Anterior cingulate cortex (tissue), 58 donors: ENCODE measurements at regions not wholly inside any gene's neighbourhood (a gene's known extent, or its start where the extent isn't known, plus 50 kb on each side); places are given as distances from the start of the nearest gene placed in this dataset.

ENCODE experiments used
- DNase-seq, 58 donors: peaks; one replicate each; lab custom pipeline; 2025; lab: John Stamatoyannopoulos, UW

DNA sequence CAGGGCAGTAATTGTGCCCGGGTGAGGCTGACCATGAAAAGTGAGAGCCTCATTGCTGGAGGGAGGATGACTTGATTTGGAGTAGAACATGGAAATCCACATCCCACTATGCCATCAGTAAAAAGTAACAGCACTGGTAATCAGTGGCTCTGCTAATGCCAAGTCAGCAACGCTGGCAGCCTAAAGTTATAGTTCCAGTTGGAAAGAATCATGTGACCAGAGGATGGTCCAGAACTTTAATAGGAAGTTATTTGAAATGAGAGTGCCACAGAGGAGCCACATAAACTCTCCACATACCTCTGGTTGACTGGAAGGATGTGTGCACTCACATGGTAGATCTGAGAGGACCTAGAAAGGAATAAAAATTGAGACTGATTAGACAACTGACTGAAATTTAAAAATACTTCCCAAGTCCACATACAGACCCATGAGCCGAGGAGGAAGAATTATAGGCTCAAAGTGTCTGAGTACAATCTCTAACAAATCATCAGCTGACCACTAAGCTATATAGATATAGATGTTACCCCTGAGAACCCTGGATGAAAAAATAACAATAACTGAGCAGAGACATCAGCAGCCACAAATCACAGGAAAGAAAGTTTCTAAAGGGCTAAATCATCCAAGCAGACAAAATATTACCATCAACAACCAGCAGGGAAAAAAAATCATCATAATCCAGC is 346.8 kb downstream of the STK39 start:
- DNase-seq = no peak

DNA sequence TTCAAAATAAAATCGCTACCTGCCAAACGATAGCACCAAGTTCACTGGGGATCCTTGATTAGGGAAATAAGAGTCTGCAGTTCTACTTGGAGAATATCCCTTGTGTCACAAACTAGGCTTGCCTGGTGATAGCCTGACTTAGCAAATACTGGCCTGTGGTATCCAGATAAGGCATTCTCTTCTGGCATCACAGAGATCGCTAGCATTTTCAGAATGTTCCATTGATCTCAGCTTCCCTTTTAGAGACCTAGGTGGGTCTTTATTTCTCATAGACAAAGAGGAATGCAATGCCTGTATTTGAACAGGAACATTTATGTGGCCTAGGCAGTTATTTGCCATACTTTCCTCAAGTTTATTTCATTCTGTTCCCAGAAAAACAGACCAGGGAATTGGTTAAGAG is 349.1 kb downstream of the STK39 start:
- no peak for DNase-seq

DNA sequence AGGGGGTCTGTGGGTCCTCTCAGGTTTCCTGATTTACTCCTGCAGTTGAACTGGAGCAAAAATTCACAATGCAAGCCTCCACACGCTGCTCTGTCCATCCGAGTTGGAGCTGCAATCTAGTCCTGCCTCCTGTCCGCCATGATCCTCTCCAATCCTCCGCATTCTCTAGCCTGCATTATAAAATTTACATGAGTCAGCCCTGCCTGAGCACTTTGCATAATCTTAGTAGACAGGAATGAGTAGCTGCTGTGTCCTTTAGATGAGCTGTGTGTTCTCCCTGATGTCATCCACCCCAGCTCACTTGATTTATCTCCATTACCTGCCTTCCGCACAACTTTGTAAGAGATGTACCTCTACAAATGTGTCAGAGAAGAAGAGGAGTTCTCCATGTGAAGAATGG is 355.6 kb downstream of the STK39 start:
- DNase-seq = no peak

DNA sequence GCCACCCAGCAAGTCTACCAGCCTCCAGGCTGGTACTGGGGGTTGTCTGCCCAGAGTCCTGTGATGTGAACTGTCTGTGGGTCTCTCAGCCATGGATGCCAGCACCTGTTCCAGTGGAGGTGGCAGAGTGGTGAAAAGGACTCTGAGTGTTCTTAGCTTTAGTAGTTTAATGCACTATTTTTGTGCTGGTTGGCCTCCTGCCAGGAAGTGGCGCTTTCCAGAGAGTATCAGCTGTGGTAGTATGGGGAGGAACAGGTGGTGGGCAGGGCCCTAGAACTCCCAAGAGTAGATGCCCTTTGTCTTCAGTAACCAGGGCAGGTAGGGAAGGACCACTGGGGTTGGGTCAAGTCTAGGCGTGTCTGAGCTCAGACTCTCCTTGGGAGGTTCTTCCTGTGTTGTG is 356.7 kb downstream of the STK39 start:
- no peak for DNase-seq

DNA sequence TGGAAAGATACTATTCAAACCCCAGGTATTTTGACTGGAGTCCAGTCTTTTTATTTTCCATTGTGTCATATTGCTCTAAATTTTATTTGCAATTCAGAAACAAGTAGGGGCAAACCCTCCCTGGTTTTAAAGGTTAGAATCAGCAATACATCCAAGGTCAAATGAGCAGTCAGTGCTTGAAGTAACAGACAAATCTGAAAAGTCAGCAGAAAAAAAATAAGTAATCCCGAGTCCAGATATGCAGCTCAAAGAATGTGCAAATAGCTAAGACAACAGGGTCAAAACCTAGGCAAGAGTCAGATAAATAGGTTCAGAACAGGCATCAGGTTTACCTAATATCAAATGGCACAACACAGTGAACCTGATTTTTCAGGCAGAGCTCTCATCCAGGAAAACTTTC is 367.0 kb downstream of the STK39 start:
- no peak for DNase-seq

DNA sequence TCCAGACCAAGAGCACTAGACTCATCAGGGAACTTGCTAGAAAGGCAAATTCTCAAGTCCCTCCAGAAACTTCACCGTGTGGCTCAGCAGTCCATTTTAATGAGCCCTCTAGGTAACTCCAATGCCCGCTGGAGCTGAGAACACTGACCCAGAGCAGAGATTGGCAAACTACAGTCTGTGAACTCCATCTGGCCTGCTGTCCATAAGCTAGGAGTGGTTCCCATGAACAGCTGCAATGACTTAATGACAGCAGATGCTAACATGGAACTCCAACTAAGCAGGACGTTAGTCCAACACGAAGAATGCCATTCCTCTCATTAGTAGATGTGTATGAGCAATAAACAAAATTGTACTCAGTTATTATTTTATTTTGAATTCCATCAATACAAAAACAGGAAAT is 371.9 kb downstream of the STK39 start:
- no peak for DNase-seq

DNA sequence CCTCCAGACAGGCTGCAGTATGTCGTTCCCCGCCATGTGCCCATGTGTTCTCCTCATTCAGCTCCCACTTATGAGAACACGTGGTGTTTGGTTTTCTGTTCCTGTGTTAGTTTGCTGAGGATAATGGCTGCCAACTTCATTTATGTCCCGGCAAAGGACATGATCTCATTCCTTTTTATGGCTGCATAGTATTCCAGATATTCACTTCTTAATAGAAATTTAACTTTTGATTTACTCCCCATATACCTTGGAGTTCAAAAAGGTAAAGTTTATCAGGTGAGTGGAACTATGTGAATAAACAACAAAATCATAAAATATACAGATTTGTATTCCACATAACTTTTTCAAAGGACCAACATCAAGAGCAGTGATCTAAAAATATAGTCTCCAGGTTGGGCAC is 372.6 kb downstream of the STK39 start:
- no peak for DNase-seq

DNA sequence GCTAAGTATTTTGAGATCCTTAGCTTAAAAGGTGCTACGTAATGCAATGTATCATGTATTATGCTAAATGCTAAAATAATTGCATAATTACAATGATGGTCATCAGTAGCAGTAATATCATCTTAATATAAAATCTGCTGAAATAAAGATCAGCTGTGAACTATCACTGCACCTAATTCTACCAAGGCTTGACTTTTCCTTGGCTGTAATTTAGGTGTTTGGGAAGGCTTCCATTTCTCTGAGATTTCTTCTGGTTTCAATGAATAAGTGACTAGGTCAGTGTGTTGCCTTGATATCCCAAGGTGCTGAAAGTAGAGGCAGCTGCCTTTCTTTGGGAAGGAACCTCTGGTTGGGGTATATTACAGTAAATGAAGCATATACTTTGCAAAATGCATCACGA is 376.1 kb downstream of the STK39 start:
- DNase-seq = no peak

DNA sequence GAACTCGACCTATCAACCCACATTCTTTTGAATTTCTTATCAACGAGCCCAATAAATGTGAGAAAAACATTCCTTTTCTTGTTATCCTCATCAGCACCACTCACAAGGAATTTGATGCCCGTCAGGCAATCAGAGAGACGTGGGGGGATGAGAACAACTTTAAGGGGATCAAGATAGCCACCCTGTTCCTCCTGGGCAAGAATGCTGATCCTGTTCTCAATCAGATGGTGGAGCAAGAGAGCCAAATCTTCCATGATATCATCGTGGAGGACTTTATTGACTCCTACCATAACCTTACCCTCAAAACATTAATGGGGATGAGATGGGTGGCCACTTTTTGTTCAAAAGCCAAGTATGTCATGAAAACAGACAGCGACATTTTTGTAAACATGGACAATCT is 378.2 kb downstream of the STK39 start:
- DNase-seq = no peak

DNA sequence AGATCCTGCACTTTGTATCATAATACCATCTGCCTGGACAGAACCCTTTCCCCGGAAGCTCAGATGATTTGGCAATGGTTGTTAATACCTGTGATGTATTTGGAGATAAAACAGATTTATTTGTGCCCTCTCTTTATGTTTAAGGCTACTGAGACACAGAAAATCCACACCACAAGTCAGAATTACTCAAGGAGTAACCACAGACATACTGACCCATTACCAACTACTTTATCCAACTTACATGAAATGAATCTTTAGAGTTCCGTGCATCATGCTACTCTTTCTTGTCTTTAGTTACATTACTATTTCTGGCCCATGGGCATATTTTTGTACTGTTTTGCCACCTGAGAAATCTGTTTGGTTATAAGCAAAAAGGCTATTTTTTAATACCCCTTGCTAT is 384.0 kb downstream of the STK39 start:
- no peak for DNase-seq

DNA sequence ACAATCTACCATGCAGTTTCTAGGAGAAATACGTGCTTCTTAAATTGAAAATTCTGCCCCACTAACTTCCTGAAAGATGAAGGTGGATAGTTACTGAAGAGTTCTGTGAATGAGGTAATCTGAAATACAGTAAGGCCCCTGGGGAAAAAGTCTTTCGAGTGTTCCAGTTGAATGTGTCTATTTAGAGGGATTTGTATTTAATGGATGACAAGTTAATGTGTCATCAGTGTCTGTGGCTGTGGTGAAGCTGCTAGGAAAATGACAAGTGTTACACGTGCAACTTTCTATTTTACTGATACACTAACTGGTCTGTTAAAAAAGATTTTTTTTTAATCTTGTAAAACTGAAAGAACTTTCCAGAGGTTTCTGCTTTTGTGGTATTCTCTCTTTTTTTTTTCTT is 384.6 kb downstream of the STK39 start:
- no peak for DNase-seq

DNA sequence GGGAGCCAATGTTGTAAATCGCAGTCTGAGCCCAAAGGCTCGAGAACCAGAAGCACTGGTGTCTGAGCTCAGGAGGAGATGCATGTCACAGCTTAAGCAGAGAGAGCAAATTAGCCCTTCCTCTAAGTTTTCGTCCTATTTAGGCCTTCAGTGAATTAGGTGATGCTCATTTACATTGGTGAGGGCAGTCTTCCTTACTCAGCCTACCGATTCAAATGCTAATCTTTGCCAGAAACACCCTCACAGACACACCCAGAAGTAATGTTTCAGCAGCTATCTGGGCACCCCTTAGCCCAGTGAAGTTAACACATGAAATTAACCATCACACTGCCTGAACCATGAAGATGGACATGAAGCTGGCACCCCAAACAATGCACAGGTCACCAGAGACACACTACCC is 385.1 kb downstream of the STK39 start:
- DNase-seq = no peak

DNA sequence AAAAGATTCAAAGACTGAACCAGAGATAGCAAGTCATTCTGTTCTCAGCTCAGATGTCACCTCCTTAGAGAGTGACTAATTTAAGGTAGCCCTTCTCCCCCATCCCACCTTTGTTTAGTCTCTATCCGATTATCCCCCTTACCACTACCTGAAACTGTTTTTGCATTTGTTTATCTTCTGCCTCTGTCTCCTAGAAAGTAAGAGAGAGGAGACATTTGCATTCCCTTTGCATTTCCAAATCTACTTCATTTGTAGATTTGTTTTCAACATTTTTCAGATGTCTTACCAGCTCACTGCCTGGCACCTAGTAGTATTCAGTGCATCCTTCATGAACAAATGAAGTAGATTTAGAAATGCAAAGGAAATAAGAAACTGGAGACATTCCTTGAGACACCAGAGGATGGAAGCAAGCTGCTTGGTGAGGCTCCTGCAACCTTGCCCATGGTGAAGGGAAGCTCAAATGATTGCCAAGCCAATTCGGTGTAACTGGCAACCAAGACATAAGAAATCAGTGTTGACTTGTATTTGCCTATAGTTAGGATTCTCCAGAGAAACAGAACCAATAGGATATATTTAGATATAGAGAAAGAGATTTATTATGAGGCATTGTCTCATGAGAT is 385.7 kb downstream of the STK39 start:
- DNase-seq = no peak

DNA sequence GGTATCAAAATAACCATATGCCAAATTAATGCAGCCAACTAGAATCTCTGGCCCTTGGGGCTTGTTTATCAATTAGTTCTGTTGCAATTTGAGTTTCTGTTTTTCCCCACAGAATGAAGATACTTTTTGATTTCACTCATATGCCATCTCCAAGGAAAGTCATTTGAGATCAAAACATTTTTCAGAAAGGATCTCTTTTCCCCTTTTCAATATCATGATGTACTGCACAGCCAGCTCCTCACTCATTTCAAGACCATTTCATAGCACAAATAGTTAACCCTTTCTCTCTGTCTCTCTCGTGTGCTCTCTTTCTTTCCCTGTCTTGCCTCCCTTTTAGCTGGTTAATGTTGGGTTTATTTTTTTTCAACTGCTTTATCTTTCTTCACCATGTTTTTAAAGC is 387.3 kb downstream of the STK39 start:
- DNase-seq = no peak

DNA sequence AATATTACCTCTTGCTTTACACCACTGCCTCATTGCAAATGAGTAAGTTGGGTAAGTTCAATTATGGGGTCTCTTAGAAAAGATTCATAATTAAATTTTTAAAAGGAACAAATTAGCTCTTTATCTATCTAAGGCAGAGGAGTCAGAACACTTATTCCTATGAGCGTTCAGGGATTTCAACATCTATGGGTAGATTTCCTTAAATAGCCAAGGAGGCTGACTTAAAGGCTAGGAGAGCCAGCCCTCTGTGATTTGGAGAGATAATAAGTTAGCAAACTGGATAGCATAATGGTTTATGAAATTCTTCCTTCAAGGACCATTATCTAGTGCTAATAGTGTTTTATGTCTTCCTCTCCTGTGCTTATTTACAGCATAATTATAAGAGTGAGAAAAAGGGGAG is 387.7 kb downstream of the STK39 start:
- no peak for DNase-seq

DNA sequence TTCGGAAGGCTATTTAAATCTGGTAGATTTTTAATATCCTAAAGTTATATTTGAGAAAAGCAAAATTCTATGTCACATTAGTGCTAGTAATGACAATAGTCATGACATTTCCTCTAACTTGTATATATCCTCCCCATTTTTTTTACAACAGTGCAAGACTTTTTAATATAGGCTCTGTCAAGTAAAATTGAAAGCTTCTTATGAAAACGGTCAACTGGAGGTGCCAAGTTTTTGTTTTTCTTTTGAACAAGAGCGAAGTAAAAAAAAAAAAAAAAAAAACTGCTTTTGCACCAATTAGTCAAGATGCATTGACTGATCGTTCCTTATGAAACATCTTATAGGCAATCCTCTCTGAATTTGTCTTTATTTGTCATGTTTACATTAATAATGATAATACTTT is 389.3 kb downstream of the STK39 start:
- no peak for DNase-seq

DNA sequence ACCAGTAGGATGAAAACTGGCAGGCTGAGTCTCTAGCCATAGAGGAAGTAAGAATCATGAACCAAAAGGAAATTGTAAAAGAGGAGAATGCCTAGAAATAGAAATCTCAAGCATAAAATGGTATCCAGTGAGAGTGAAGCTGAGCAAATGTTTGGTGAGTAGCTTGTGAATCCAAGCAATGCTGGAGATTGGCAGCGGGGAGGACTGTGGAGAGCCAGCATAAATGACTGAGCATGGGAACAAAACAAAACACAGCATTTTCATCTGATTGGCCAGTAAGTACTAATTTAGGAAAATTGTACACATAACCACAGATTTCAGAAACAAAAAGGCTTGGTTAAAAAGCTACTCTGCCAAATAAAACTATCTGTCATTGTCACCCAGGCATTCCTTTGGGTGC is 390.0 kb downstream of the STK39 start:
- DNase-seq = peak in 13 of 58 donors; percentile 3 to 24 (median 13)

DNA sequence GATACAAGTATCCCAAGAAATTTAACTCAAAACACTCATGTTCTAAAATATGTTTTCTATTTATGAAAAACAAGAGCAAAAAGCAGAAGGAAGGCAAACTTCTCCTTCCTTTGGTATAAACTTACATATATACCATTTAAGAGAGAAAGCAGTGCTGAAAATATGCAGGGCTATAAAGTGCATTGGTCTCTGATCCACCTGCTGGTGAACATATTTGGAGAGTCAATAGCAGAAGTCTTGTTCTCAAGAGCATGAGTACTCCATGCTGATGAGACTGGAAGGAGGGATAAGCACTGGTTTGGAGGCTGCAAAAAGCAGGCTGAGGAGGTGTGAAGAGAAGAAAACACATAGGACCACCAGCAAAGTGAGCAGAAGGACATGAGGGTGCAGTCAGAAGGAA is 391.2 kb downstream of the STK39 start:
- peak in 1 of 58 donors; percentile 9 for DNase-seq

DNA sequence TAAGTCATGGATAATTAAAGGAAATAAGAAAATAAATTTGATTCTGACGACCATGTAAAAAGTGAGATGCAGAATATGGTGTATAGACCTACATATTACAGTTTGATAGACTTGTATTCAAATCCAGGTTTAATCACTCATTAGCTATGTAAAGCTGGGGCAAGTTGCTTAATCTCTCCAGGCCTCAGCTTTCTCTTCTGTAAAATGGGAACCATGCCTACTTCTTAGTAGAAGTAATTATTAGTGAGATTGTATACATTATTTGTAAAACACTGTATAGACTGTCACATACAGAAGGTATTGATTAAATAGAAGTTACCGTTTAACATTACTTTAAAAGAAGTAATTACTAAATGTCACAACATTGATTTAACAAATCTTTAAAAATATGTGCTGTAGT is 392.2 kb downstream of the STK39 start:
- DNase-seq = no peak

DNA sequence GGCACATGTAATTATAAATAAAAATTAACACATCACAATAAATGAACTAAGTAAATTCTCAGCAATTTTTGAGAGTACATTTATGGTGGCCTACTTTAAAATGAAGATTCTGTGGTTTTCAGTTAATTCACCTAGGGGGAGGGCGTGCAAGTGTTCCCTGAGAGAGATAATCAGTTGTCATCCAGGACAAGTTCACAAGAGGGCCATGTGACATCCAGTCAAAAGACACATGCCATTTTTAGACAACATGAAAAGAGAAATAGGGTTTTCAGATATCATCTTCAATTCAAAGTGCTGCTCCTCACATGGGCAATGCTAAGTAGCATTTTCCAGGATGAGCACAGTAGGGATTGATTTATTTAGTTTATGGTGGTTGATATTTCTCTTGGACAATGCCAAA is 393.7 kb downstream of the STK39 start:
- DNase-seq = no peak

DNA sequence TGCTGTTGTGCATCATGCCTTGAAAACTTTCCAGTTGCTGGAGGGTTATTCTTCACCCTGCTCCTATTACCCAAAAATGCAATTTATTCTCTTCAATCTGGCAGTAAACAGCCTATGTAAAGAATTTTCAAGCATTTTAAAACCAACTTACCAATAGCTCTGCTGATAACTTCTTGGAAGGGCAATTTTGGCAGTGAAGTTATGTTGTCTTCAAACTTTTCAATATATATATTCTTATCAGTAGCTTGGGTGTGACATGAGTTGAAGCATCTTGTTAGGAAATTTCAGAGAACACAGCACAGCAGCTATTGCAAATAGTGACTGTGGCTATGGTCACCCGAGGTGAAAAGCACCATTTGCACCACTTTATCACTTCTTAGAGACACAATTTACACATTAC is 395.5 kb downstream of the STK39 start:
- DNase-seq = no peak

DNA sequence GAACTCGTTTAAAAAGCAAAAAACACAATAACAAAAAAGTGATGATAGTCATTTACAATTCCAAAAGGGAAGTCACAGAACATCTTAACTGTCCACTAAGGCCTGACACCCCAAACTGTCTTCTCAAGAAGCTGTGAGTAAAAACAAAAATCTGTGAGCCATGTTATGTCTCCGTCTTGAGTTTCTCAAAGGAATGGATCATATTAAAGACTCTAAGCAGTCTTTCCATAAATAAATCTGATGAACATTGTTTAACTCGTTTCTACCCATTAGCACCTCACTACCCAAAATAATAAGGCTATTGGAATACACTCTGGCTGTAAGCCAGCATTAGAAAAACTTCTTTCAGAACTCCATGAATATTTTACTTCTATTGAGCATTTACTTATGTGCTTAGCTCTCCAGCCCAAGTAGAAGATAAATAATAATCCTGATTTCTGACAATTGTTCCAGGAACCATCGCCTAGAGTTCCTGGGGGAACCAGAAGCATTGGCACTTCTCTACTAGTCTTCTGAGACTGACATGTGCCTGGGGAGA is 396.0 kb downstream of the STK39 start:
- DNase-seq = no peak
